Heart left ventricle (tissue), 16 donors: ENCODE measurements at regions not wholly inside any gene's neighbourhood (a gene's known extent, or its start where the extent isn't known, plus 50 kb on each side); places are given as distances from the start of the nearest gene placed in this dataset.
"Not testable (repeated sequence)": the region's sequence is repeated elsewhere in the genome, so short reads cannot be mapped to it uniquely, and the experiment has no call there.

ENCODE experiments used
- ATAC-seq, 4 donors: fragments of 200-7000 bp; cut with Tn5 transposase; one replicate each; pipeline ENCODE4 v1.9.1; 2020 to 2022; ENCODE audit warnings: moderate library complexity in 4 of 4, mild to moderate bottlenecking in 3 of 4, moderate number of reproducible peaks in 1 of 4
- DNase-seq, 5 donors: peaks; one replicate each; pipeline ENCODE4 v3.0.0-alpha.2; 2020
- H3K27ac ChIP-seq, 12 donors: fragments of 200-600 bp; sonication (generic) in 4 of 12; one replicate each; pipeline versions ENCODE4 v1.5.0 to v1.8.0; 2016 to 2022; ENCODE audit warnings: mild to moderate bottlenecking in 2 of 12
- H3K27me3 ChIP-seq, 9 donors: fragments of 200-600 bp; sonication (generic) in 2 of 9; one replicate each; pipeline versions ENCODE4 v1.5.1 to v1.8.0; 2016 to 2022; ENCODE audit warnings: mild to moderate bottlenecking in 3 of 9
- H3K36me3 ChIP-seq, 9 donors: fragments of 200-600 bp; sonication (generic) in 2 of 9; one replicate each; pipeline versions ENCODE4 v1.5.0 to v1.8.0; 2018 to 2022; ENCODE audit warnings: mild to moderate bottlenecking in 2 of 9
- H3K4me1 ChIP-seq, 12 donors: fragments of 200-600 bp; sonication (generic) in 4 of 12; one replicate each; pipeline versions ENCODE4 v1.5.0 to v1.8.0; 2016 to 2022; ENCODE audit warnings: mild to moderate bottlenecking in 3 of 12
- H3K4me3 ChIP-seq, 12 donors: fragments of 200-600 bp; sonication (generic) in 4 of 12; one replicate each; pipeline versions ENCODE4 v1.5.0 to v1.8.0; 2017 to 2022; ENCODE audit warnings: mild to moderate bottlenecking in 9 of 12, moderate library complexity in 4 of 12
- H3K9me3 ChIP-seq, 12 donors: fragments of 200-600 bp; sonication (generic) in 4 of 12; one replicate each; pipeline versions ENCODE4 v1.5.0 to v1.8.0; 2016 to 2022; ENCODE audit warnings: mild to moderate bottlenecking in 1 of 12
- POLR2A ChIP-seq, 2 donors: fragments of 450-650 bp; IDR thresholded peaks; one replicate each; pipeline ENCODE4 v1.6.1; 2017; ENCODE audit warnings: antibody characterized with exemption in 2 of 2, mild to moderate bottlenecking in 2 of 2, moderate library complexity in 2 of 2
- WGBS, 4 donors: extraction: QIAGEN DNeasy Blood & Tissue Kit in 2 of 4; methylation state at CpG; one replicate each; pipeline versions ENCODE4 v1.1.5 to v1.1.7; 2013 to 2018; 5-methylcytosine and 5-hydroxymethylcytosine counted together
- intact Hi-C, 10 donors: fragments of 100-400 bp; cut with DNase I; formaldehyde crosslinking; loops; one replicate each; pipeline versions ENCODE4 v1.11.1 to v1.14.2; 2022
- TF ChIP-seq, protein P1 (sequence below), 12 donors: fragments of 200-600 bp; sonication (generic) in 4 of 12; IDR thresholded peaks; one replicate each; pipeline versions ENCODE4 v1.5.0 to v1.8.0; 2018 to 2022; ENCODE audit warnings: antibody characterized with exemption in 12 of 12, mild to moderate bottlenecking in 5 of 12
- donor health status: ischemic (EF 13 %, LVEDD 7.1; RV severe dilation, severe dysfunction).
- donor health status: healthy with polysubstance abuse.
- donor health status: DM: no; HTN: yes; CAD: no.
- donor health status: DM: no; HTN: no; CAD: no.
- donor health status: ischemic (EF 25% LVEDD 6.9; RV normal size, moderate dysfunction).
- donor health status: ischemic (EF 25% LVEDD 5.7; RV mildly dilated, moderate dysfunction).
- donor health status: healthy.
- donor health status: DM: yes; HTN: yes; CAD: no.
- donor health status: ischemic (EF 35%, LVEDD 5.7; RV mildly dilated, moderate dysfunction).
- donor health status: nonischemic (EF 11% LVEDD 7.7; RV severe dilation, severe dysfunction).
- donor health status: DM: yes; HTN: yes; CAD: no.
- donor health status: PGD.
- donor health status: ischemic (EF 29% LVEDD 5.4; RV normal size, mild dysfunction).
- donor health status: nonischemic (EF 23%, LVEDD 6.1; RV moderate dilation, normal function).

DNA sequence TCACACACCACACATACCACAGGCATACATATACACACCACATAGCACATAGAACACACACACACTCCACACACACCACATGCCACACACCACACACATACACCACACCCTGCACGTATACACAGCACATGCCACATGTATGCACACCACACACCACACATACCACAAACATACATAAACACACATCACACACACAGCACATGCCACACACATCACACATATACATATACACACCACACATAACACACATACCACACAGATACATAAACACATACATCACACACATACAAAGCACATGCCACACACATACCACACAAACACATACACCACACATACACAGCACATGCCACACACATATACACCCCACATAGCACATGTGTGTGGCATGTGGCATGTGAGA is 171.1 kb downstream of the OR4M2 start:
- Histone ChIP-seq H3K27me3 (peaks cover 0 to 30% (median 0%) of the 10 kb centered on the region in 9 donors), H3K36me3 (no peaks in the 10 kb centered on the region), H3K27ac (no peak overlapping the region), H3K9me3 (peaks cover 0 to 5% (median 0%) of the 10 kb centered on the region in 12 donors), H3K4me3 (no peak overlapping the region), H3K4me1 (peaks cover 0 to 14% (median 0%) of the 10 kb centered on the region in 12 donors)
- 26 to 66% (median 59%) methylated on average over 1 of the region's 1 CpG for WGBS, 4 donors
- intact Hi-C loops = loop anchor here in 1 of 10 donors (5.0 kb wide), 1 partner anchor 1899 kb away; no protein-coding TSS in a partner anchor
- DNase-seq = no peak
- no peak for TF ChIP-seq POLR2A (IDR thresholded peaks at IDR 0.05)
- TF ChIP-seq, protein P1, sequence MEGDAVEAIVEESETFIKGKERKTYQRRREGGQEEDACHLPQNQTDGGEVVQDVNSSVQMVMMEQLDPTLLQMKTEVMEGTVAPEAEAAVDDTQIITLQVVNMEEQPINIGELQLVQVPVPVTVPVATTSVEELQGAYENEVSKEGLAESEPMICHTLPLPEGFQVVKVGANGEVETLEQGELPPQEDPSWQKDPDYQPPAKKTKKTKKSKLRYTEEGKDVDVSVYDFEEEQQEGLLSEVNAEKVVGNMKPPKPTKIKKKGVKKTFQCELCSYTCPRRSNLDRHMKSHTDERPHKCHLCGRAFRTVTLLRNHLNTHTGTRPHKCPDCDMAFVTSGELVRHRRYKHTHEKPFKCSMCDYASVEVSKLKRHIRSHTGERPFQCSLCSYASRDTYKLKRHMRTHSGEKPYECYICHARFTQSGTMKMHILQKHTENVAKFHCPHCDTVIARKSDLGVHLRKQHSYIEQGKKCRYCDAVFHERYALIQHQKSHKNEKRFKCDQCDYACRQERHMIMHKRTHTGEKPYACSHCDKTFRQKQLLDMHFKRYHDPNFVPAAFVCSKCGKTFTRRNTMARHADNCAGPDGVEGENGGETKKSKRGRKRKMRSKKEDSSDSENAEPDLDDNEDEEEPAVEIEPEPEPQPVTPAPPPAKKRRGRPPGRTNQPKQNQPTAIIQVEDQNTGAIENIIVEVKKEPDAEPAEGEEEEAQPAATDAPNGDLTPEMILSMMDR (IDR thresholded peaks at IDR 0.05) = no peak
- ATAC-seq = peak in 1 of 4 donors; percentile 38

DNA sequence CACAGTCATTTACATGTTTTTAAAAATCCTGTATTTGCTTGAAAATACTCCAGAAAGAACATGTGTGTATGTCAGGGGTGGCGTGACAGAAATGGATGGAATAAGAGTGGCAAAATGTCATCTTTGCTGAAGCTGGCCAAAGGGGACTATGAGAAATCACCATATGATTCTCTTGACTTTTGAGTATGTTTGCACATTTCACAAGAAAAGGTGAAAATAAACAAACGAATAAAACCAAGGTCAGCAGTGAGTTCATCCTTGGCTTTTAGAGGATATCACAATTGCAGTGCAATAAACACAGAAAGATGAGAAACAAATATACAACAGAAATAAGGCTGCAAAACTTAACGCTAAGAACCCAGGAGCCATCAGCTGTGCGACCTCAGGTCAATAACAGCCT is 171.7 kb downstream of the OR4M2 start:
- not testable (repeated sequence) for H3K4me3 ChIP-seq, DNase-seq, H3K27ac ChIP-seq, ATAC-seq, H3K9me3 ChIP-seq, H3K36me3 ChIP-seq
- intact Hi-C loops = loop anchor here in 1 of 10 donors (5.0 kb wide), 1 partner anchor 1900 kb away; no protein-coding TSS in a partner anchor
- Histone ChIP-seq H3K27me3 (peaks cover 0 to 31% (median 0%) of the 10 kb centered on the region in 9 donors), H3K4me1 (peaks cover 0 to 14% (median 0%) of the 10 kb centered on the region in 12 donors)
- WGBS, 4 donors = 57 to 64% (median 62%) methylated on average over 4 of the region's 4 CpGs

DNA sequence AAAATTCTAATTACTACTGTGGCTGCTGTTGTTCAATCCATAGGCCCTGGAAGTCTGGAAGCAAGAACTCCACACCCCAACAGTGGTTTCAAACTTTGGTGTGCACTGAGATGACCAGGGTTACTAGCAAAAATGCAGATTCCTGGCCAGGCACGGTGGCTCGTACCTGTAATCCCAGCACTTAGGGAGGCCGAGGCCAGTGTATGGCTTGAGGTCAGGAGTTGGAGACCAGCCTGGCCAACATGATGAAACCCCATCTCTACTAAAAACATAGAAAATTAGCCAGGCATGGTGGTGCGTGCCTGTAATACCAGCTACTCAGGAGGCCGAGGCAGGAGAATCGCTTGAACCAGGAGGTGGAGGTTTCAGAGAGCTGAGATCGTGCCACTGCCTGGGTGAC is 172.2 kb downstream of the OR4M2 start:
- not testable (repeated sequence) for DNase-seq, H3K36me3 ChIP-seq, ATAC-seq, H3K27ac ChIP-seq, H3K4me3 ChIP-seq, H3K9me3 ChIP-seq
- WGBS, 4 donors = 73 to 82% (median 79%) methylated on average over 7 of the region's 7 CpGs
- H3K27me3 ChIP-seq = peaks cover 0 to 31% (median 0%) of the 10 kb centered on the region in 9 donors
- peaks cover 0 to 14% (median 0%) of the 10 kb centered on the region in 12 donors for H3K4me1 ChIP-seq
- intact Hi-C loops = loop anchor here in 1 of 10 donors (5.0 kb wide), 1 partner anchor 1900 kb away; no protein-coding TSS in a partner anchor

DNA sequence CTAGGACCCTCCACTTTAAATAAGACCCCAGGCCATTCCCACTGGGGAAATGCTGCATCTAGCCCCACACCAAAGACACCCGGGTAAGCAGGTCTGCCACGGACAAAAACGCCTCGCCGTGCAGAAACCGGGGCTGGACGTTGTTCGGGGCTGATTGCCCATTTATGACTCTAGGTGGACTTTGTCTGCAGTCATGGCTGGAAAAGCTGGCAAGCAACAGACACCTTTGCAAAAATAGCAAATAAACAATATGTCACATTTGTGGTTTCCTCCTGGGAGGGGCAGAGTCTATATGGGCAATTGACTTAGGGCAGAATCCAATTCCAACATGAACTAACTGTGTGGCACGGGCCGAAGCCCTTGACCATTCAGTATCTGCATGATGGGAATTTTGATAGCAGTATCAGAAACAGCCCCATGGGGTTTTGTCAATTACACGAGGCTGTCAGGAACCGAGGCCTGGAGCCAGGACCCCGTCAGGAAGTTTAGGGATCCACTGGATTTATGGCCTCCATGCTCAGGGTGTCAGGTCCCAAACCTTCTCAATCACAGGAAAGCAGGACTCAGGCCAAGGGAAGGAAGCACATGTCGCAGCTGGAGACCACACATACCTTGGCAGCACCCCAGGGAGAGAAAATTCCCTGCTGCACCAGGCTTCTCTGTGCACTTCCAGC is 172.8 kb downstream of the OR4M2 start:
- H3K4me3 ChIP-seq, ATAC-seq, H3K36me3 ChIP-seq, H3K9me3 ChIP-seq, H3K27ac ChIP-seq, DNase-seq: not testable (repeated sequence)
- Histone ChIP-seq H3K27me3 (peaks cover 0 to 30% (median 0%) of the 10 kb centered on the region in 9 donors), H3K4me1 (peaks cover 0 to 14% (median 0%) of the 10 kb centered on the region in 12 donors)
- intact Hi-C loops = loop anchor here in 1 of 10 donors (5.0 kb wide), 1 partner anchor 1901 kb away; no protein-coding TSS in a partner anchor
- 64 to 72% (median 68%) methylated on average over 12 to 14 of the region's 14 CpGs for WGBS, 4 donors

DNA sequence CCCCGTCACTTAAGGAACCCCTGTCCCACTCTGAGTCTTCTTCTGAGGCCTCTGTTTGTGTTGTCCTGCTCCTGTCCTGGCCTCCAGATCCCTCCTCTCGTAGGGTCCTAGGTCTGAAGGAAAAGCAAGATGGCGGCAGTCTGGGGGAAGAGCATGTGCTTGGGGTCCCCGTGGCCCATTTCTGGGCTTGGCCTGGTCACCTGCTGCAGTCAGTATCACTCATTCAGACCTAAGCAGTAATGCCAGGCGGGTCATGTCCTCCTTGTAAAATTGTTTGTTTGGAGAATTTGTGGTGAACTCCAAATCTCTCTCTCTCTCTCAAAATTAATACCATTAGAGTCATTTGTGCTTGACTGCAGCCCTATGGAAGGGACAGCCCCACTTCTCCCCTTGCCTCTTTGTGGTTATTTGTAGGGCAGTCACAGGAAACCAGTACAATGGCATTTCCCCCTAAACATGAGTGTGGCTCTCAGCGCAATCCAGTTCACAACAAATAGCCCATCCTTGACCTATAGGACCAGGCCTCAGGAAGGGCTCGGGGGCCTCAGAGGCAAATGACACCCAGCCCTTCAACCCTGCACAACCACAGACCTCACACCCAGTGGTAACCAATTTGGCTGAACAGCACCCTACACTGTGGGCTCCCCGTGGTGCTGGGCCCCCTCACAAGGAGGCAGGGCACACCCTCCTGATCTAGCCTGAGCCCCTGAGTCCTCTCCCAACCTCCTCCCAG is 173.5 kb downstream of the OR4M2 start:
- Histone ChIP-seq H3K4me1 (peaks cover 0 to 14% (median 0%) of the 10 kb centered on the region in 12 donors), H3K27ac (no peak overlapping the region), H3K9me3 (no peaks in the 10 kb centered on the region), H3K27me3 (peaks cover 0 to 35% (median 0%) of the 10 kb centered on the region in 9 donors), H3K36me3 (no peaks in the 10 kb centered on the region), H3K4me3 (no peak overlapping the region)
- no peak for TF ChIP-seq POLR2A (IDR thresholded peaks at IDR 0.05)
- TF ChIP-seq, protein P1 (IDR thresholded peaks at IDR 0.05) = no peak
- no peak for DNase-seq
- 52 to 65% (median 55%) methylated on average over 8 of the region's 8 CpGs for WGBS, 4 donors
- intact Hi-C loops = loop anchor here in 2 of 10 donors (2.0 to 5.0 kb wide), 2 partner anchors 19 to 1902 kb away; no protein-coding TSS in a partner anchor
- ATAC-seq = no peak

DNA sequence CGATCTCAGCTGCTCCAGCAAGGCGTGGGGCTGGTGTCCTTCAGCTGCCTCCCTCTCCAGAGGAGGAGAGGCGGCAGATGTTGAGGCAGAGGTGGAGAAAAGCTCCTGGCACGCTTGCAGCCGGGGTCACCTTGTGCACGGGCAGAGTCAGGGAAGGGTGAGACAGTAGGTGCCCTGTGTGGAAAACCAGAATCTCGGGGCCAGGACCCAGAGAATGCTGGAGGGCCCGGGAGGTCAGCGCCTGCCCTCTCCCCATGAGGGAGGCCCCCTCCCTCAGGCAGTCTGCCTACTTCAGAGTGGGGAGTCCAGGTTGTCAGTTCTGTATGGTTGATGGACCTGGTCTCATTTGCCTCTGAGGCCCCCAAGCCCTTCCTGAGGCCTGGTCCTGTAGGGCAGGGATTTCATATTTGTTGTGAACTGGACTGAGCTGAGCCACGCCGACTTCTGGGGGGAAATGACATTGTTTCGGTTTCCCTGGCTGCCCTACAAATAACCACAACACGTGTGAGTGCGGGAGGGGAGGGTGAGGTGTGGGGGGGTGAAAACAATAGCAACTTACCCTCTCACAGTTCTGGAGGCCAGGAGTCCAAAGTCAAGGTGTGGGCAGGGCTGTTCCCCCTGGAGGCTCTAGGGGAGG is 174.2 kb downstream of the OR4M2 start:
- not testable (repeated sequence) for H3K4me3 ChIP-seq, ATAC-seq, H3K9me3 ChIP-seq, H3K36me3 ChIP-seq, H3K27ac ChIP-seq, DNase-seq
- H3K4me1 ChIP-seq = peaks cover 0 to 14% (median 0%) of the 10 kb centered on the region in 12 donors
- peaks cover 0 to 41% (median 0%) of the 10 kb centered on the region in 9 donors for H3K27me3 ChIP-seq
- intact Hi-C loops = loop anchor here in 3 of 10 donors (2.0 to 5.0 kb wide), 3 partner anchors 20 to 1902 kb away; no protein-coding TSS in a partner anchor
- 60 to 77% (median 67%) methylated on average over 6 to 14 of the region's 14 CpGs for WGBS, 4 donors

DNA sequence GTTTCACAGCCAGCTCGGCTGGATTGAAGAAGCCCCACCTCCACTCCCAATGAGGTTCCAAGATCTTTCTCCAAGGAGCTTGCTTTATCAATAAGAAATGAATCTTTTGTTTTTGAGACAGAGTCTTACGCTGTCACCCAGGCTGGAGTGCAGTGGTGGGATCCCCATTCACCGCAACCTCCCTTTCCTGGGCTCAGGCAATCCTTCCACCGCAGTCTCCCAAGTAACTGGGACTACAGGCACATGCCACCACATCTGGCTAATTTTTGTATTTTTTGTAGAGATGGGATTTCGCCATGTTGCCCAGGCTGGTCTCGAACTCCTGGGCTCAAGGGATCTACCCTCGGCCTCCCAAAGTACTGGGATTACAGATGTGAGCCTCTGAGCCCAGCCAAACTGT is 175.3 kb downstream of the OR4M2 start:
- WGBS, 4 donors = 71 to 81% (median 74%) methylated on average over 7 of the region's 7 CpGs
- peaks cover 0 to 50% (median 0%) of the 10 kb centered on the region in 9 donors for H3K27me3 ChIP-seq
- H3K27ac ChIP-seq, H3K4me3 ChIP-seq, H3K9me3 ChIP-seq, DNase-seq, ATAC-seq, H3K36me3 ChIP-seq: not testable (repeated sequence)
- intact Hi-C loops = loop anchor here in 2 of 10 donors (2.0 to 5.0 kb wide), 2 partner anchors 21 to 1898 kb away; no protein-coding TSS in a partner anchor
- H3K4me1 ChIP-seq = peaks cover 0 to 14% (median 0%) of the 10 kb centered on the region in 12 donors
